Astrocyte (in vitro differentiated cells and primary cell): ENCODE measurements at regions not wholly inside any gene's neighbourhood (a gene's known extent, or its start where the extent isn't known, plus 50 kb on each side); places are given as distances from the start of the nearest gene placed in this dataset.

Experiments used
- CTCF ChIP-seq: IDR thresholded peaks from 2 replicates; pipeline ENCODE4 v1.5.1; 2011; ENCODE audit warnings: low read depth, mild to moderate bottlenecking, inconsistent platforms, low read length, moderate library complexity; ENCODE audit not compliant: insufficient read depth
- EZH2 ChIP-seq: IDR thresholded peaks from 2 replicates; pipeline ENCODE4 v1.6.1; 2012; ENCODE audit warnings: mild to moderate bottlenecking, low read length, inconsistent platforms; ENCODE audit not compliant: insufficient read depth

- TF ChIP-seq CTCF (no peak), EZH2 (no peak)
Measured at GRCh38 chr16:51640196-51640595, 489.1 kb upstream of the SALL1 start.
